Cardiac muscle cell (in vitro differentiated cells and primary cell): ENCODE measurements at regions not wholly inside any gene's neighbourhood (a gene's known extent, or its start where the extent isn't known, plus 50 kb on each side); places are given as distances from the start of the nearest gene placed in this dataset.

Experiments used
- DNase-seq, 2 donors: peaks; one replicate each; pipeline versions ENCODE4 v3.0.0 to v3.0.0-alpha.2; 2010 to 2017; ENCODE audit warnings: low read depth in 1 of 2, low spot score in 1 of 2
- H3K27ac ChIP-seq: fragments of 200-600 bp; sonication (generic); 2 replicates; pipeline ENCODE4 v1.5.1; 2016
- H3K27me3 ChIP-seq: fragments of 200-600 bp; sonication (generic); 2 replicates; pipeline ENCODE4 v1.6.0; 2016; ENCODE audit warnings: control low read depth
- H3K36me3 ChIP-seq: fragments of 200-600 bp; sonication (generic); 2 replicates; pipeline ENCODE4 v1.5.1; 2016; ENCODE audit warnings: control low read depth
- H3K4me1 ChIP-seq: fragments of 200-600 bp; sonication (generic); 2 replicates; pipeline ENCODE4 v1.8.1; 2017; ENCODE audit warnings: low read depth, mild to moderate bottlenecking, mixed run types
- H3K4me3 ChIP-seq: fragments of 200-600 bp; sonication (generic); 2 replicates; pipeline ENCODE4 v1.5.1; 2016; ENCODE audit warnings: mild to moderate bottlenecking
- H3K9me3 ChIP-seq: fragments of 200-600 bp; sonication (generic); 2 replicates; pipeline ENCODE4 v1.5.1; 2017; ENCODE audit warnings: low read depth, mild to moderate bottlenecking, control low read depth
- TF ChIP-seq, protein P1 (sequence below): IDR thresholded peaks from 2 replicates; pipeline ENCODE4 v1.5.1; 2012; ENCODE audit warnings: low read depth, mild to moderate bottlenecking, low read length

DNA sequence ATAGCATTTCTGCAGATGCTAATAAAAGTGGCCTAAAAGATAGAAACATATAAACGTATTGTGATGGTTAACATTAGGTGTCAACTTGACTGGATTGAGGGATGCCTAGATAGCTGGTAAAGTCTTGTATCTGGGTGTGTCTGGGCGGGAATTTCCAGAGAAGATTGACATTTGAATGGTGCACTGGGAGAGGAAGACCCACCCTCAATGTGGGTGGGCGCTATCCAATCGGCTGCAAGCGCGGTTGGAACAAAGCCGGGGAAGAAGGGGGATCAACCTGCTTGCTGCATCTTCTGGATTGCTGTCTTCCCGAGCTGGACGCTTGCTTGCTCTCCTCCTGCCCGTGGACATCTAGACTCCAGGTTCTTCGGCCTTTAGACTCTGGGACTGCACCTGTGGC is 114.0 kb upstream of the ZNF644 start:
- DNase-seq, result no peak
- no peaks in the 10 kb centered on the region for H3K36me3 ChIP-seq
- no peaks in the 10 kb centered on the region for H3K4me1 ChIP-seq
- TF ChIP-seq, protein P1, sequence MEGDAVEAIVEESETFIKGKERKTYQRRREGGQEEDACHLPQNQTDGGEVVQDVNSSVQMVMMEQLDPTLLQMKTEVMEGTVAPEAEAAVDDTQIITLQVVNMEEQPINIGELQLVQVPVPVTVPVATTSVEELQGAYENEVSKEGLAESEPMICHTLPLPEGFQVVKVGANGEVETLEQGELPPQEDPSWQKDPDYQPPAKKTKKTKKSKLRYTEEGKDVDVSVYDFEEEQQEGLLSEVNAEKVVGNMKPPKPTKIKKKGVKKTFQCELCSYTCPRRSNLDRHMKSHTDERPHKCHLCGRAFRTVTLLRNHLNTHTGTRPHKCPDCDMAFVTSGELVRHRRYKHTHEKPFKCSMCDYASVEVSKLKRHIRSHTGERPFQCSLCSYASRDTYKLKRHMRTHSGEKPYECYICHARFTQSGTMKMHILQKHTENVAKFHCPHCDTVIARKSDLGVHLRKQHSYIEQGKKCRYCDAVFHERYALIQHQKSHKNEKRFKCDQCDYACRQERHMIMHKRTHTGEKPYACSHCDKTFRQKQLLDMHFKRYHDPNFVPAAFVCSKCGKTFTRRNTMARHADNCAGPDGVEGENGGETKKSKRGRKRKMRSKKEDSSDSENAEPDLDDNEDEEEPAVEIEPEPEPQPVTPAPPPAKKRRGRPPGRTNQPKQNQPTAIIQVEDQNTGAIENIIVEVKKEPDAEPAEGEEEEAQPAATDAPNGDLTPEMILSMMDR, result no peak
- H3K4me3 ChIP-seq, result no peak overlapping the region
- no peaks in the 10 kb centered on the region for H3K27me3 ChIP-seq
- no peak overlapping the region for H3K27ac ChIP-seq
- no peaks in the 10 kb centered on the region for H3K9me3 ChIP-seq

DNA sequence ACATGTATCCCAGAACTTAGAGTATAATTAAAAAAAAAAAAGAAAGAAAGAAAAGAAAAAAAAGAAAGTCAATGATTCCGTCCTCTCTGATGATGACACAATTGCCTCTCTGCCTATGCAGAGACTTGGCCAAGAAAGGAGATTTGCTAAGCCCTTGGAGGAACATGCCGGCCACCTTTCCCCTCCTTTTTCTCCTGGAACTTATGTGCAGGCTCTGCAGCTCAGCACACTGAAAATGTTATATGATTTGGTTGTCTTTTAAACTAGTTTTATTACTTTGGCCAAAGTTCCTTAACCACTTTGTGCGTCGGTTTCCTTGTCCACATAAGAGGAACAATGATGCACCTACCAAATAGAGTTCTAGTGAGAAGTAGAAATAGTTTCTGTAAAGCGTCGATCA is 111.4 kb upstream of the ZNF644 start:
- Histone ChIP-seq H3K36me3 (no peaks in the 10 kb centered on the region), H3K27me3 (no peaks in the 10 kb centered on the region), H3K9me3 (no peaks in the 10 kb centered on the region), H3K4me3 (no peak overlapping the region), H3K4me1 (no peaks in the 10 kb centered on the region), H3K27ac (no peak overlapping the region)
- TF ChIP-seq, protein P1, result no peak
- DNase-seq, result no peak

DNA sequence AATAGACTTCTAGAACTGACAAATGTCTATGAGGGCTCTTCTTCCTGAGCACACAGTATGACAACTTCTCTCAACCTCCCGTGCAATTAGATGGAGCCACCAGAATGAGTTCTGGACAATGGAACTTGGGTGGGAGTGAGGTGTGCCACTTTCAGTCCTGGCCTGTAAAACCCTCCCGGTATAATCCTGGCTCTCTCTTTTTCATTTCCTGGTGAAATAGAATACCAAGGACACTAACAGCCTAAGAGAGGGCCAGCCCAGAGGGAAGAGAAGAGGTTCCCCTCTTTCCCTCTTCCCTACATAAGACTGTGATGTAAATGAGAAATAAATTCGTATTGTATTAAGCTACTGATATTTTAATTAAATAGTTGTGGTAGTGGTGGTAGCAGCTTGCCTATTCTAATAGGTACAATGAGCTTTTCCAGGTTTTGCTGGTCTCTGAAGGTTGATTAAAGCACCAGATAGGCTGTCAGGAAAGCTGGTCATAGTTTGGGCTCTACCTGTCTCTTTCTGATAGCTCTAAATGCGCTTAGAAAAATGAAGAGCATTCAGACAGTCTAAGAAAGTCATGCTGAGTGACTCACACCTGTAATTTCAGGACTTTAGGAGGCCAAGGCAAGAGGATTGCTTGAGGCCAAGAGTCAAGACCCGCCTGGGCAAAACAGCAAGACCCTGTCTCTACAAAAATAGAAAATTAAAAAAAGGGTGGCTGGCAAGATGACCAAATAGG is 108.6 kb upstream of the ZNF644 start:
- Histone ChIP-seq H3K27me3 (no peaks in the 10 kb centered on the region), H3K9me3 (no peaks in the 10 kb centered on the region), H3K36me3 (no peaks in the 10 kb centered on the region), H3K4me3 (no peak overlapping the region), H3K27ac (no peak overlapping the region), H3K4me1 (no peaks in the 10 kb centered on the region)
- TF ChIP-seq, protein P1, result no peak
- no peak for DNase-seq

DNA sequence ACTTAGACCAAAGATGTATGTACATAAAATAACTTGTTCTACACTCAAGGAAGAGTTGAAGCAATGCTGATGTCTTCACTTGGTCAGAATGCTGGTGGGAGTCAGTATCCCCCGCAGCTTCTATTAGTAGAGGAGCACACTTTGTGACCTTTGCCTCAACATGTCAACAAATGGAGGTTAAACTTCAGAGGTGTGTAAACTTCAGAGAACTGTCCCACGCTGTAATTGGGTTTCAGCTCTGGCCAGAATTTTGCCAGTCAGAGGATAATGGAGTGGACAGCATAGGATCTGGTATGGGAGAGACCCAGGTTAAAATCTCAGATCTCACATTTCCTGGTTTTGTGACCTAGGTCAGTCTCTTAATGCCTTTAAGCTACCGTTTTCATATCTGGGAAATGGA is 107.6 kb upstream of the ZNF644 start:
- TF ChIP-seq, protein P1, result no peak
- Histone ChIP-seq H3K4me1 (no peaks in the 10 kb centered on the region), H3K36me3 (no peaks in the 10 kb centered on the region), H3K27ac (no peak overlapping the region), H3K4me3 (no peak overlapping the region), H3K27me3 (no peaks in the 10 kb centered on the region), H3K9me3 (no peaks in the 10 kb centered on the region)
- DNase-seq, result no peak

DNA sequence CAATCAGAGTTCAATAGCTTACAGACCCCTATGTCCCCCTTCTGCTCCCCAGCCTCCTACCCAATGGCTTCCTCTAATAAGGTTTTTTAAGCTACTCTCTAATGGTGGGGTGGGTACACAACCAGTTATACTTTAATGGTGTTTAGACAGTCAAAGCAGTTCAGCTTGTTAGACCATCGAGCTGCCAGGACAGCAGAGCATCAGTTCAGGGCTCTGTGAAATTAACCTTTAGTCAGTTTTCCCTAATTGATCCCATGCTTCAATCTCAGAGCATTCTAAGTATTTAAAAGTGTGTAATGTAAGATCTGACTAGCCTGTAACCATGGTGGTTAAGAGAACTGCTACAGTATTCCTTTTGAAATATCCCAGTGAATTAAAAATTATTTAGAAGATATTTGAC is 107.2 kb upstream of the ZNF644 start:
- TF ChIP-seq, protein P1, result no peak
- H3K9me3 ChIP-seq, result no peaks in the 10 kb centered on the region
- no peaks in the 10 kb centered on the region for H3K36me3 ChIP-seq
- H3K4me1 ChIP-seq, result no peaks in the 10 kb centered on the region
- no peaks in the 10 kb centered on the region for H3K27me3 ChIP-seq
- DNase-seq, result no peak
- H3K4me3 ChIP-seq, result no peak overlapping the region
- H3K27ac ChIP-seq, result no peak overlapping the region
